ENCODE measurements at regions not wholly inside any gene's neighbourhood (a gene's known extent, or its start where the extent isn't known, plus 50 kb on each side); places are given as distances from the start of the nearest gene placed in this dataset.

DNA sequence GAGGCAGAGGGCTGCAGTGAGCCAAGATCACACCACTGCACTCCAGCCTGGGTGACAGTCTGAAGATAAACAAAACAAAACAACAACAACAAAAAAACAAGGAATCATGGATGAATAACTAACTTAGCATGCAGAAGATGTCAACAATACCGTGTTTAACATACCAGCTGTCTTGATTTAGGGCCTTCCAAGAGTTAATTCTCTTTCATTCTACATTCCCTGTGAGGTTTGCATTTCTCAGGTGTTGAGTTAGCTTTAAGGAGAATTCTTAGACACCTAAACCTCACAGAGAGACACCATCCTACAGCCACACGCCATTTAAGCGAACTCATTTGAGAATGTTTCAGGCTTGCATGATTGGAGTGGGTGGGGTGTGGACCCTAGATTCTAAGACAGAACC, 363.1 kb upstream of the RUNX1 start:
- no peak for DNase-seq (ENCODE audit: low read depth in 2 of 3, low spot score in 1 of 3)

DNA sequence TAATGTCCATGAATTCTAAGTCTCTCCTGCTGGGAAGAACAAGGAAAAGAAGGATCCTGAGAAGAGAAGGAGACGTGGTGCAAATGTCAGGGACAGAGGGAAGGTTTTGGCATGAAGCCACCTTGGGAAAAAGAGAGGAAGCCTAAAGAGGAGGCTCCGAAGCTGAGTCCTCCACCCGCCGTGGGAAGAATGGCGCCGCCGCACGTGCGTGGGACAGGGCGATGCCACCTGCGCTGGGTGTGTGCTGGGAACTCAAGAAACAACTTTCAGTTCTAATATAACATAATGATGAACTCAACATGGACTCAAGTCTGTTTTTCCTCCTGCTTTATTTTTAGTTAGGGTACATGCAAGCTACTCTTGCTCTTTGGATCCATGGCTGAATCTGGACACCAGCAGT, 362.3 kb upstream of the RUNX1 start:
- DNase-seq (ENCODE audit: low read depth in 2 of 3, low spot score in 1 of 3) = no peak

DNA sequence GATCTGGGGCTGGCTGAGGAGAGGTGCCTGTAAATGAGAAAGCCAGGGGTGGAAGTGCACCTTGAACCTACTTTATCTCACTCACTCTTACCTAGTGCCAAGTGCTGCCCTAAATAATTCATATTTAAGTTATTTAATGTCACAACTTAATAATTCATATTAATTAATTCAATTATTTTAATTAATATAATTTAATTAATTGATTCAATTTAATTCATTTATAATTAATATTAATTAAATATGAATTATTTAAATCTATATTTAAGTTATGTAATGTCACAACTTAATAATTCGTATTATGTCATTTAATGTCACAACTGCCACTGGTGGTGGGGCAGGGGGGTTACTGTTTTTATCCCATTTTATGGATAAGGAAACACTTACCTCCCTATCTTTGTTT, 361.6 kb upstream of the RUNX1 start:
- no peak for DNase-seq (ENCODE audit: low read depth in 2 of 3, low spot score in 1 of 3)

DNA sequence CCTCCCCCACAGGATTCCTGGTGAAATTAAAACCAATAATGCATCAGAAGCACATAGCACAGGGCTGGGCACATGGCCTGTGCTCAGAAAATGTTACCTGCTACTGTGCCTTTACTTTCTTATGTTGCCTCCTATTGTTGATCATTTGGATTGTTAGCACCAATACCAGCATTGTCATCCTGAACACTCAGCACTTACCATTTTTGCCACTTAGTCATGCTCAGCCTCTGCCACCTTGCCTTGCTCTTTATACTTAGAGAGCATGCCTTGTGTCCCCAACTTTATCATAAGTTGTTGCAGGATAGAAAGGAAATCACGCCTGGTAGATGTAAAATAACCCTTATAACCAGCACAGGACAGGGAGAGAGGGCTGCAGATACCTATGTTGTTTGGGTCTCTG, 361.0 kb upstream of the RUNX1 start:
- DNase-seq (ENCODE audit: low read depth in 2 of 3, low spot score in 1 of 3) = no peak

DNA sequence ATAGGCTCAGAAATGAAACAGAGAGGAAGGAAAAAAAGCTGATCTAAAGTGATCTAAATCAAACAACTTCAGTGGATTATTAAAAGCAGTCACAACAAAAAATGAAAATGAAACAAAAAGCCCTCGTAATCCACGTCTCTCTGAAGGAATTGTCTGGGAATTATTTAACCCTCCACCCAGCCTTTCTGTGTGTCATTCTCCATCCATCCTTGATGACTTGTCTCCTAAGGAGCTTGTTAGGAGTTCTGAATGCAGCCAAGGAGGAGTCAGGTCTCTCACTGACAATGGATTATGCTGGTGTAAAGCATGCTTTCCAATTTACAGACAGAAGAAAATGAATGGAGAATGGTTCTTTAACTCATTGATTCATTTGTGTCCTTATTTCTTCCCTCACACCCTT, 359.3 kb upstream of the RUNX1 start:
- no peak for DNase-seq (ENCODE audit: low read depth in 2 of 3, low spot score in 1 of 3)

DNA sequence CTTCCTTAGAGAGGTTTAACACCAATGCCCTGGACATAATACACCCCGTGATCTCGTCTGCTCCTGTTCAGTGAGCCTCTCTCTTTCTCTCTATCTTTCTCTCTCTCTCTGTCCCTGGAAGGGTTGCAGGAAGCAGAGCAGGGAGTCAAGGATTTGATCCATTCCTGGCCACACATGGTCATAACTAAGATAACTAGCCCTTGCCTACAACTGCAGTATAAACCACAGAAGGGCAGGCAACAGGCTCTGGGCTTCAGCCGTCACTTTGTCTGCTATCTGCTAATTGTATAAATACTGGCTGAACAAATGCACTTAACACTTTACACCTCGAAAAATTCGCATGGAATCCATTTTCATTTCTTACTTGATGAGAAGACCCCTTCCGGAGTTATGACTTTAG, 357.5 kb upstream of the RUNX1 start:
- DNase-seq (ENCODE audit: low read depth in 2 of 3, low spot score in 1 of 3) = no peak

DNA sequence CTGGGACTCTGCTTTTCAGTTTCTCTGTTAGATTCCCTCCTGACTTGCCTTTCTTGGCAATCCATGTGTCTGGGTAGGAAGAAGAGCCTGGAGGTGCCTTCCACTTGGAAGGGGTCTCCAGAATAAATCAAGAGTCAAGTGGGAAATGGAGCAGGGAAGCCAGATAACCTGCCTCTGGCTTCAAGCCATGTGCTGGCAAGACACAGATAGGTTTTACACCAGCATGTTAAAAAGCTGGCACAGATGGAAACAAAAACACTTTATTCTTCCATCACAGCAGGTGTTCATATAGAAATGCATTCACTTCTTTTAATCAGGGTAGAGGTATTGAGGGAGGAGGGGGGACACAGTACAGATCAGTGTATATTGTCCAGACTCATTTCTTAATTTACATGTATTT, 356.9 kb upstream of the RUNX1 start:
- no peak for DNase-seq (ENCODE audit: low read depth in 2 of 3, low spot score in 1 of 3)

DNA sequence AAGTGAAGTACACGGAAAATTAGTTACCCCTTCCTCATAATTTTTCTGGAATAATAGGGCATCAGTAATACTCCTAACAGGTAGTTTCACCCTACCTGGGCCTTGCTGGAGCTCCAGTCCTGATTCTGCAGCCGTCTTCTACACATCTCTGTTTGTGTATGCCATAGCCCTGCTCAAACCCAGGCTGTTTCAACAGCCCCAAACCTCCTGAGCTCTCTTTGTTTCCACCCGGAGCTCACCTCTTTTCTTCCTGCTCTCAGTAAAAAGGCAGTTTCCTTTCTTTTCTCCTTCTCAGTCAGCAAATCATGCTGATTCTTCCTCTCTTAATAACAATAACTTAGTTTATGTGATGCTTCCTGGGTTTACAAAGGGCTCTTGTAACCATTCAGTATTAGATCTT, 355.1 kb upstream of the RUNX1 start:
- DNase-seq (ENCODE audit: low read depth in 2 of 3, low spot score in 1 of 3) = no peak

DNA sequence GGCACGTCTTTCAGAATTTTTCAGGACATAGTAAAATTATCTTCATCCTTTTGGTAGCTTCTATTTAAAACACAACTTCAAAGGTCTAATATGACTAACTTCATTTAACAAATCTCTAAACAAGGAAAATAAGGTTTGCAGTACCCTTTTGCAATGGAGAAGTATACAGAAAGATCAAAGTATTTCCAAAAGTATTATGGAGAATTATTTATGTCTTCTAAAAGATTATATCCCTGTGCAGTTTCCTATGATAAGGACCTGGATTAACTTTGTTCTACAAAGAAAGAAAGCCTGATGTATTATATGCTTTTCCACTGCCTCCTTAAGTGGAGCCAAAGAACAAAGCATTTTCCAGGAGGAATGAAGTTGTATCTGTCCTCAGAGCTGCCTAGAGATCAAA, 353.0 kb upstream of the RUNX1 start:
- DNase-seq (ENCODE audit: low read depth in 2 of 3, low spot score in 1 of 3) = no peak

DNA sequence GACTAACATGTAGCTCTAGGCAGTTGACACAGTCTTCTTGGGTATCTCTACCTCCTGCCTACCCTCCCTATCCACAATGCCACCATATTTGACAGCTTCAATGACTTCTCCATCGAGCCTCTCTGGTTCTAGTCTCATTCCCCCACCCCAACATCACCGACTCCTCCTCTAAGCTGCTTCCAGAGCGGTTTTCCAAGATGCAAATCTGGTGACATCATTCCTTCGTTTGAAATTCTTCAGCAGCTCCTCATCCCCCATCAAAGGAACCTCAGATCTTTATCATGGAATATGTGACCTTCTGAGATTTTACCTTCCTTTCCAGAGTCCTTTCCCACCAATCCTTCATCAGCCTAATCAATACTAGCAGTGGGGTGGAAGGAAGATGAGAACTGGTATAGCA, 352.4 kb upstream of the RUNX1 start:
- DNase-seq (ENCODE audit: low read depth in 2 of 3, low spot score in 1 of 3) = no peak

DNA sequence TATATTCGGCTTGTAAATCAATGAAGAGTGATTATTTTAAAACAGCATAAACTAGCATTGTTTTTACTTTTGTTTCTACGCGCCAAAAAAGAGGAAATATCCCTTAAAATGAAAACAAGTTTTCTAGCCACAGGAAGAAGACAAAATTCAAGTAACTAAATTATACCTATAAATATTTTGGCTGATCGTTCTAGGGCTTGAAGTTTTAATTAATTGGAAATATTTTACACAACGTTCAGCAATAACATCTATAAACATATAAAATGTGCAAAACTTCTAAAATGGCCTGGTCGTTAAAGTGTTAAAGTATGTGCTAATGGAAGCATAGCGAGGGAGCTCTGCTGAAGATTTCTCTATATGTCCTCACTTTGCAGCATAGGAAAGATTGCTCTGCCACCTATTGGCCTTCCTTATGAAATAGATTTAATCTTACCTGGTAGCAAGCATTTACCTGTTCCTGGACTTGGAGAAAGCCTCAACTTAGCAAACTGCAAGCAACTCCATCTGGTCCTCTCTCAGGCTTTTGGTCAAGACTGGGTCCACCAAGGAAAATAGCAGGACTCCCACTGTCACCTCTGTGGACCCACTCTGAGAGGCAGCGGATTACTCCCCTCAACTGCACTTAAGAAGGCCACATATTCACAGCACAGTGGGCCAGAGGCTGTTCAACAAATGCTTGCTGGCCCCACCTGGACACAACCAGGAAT, 351.3 kb upstream of the RUNX1 start:
- peak in 1 of 3 donors; percentile 35 for DNase-seq (ENCODE audit: low read depth in 2 of 3, low spot score in 1 of 3)

DNA sequence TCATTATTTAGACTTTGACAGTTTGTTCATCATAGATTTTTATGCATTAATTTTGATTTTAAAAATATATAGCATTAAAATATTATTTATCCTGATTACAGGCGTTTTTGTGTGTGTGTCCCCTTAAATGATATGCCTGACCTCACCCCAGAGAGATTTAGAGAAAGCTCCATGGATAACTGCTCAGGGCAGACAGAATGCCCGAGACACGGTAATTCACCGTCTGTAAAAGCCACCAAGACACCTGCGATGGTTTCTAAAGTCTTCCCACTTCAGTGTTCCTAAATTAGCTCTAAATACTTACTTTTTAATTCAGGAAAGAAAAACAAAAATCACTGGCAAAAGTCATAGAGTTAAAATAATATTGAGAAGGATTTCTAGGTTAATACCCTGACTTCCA, 350.6 kb upstream of the RUNX1 start:
- no peak for DNase-seq (ENCODE audit: low read depth in 2 of 3, low spot score in 1 of 3)

DNA sequence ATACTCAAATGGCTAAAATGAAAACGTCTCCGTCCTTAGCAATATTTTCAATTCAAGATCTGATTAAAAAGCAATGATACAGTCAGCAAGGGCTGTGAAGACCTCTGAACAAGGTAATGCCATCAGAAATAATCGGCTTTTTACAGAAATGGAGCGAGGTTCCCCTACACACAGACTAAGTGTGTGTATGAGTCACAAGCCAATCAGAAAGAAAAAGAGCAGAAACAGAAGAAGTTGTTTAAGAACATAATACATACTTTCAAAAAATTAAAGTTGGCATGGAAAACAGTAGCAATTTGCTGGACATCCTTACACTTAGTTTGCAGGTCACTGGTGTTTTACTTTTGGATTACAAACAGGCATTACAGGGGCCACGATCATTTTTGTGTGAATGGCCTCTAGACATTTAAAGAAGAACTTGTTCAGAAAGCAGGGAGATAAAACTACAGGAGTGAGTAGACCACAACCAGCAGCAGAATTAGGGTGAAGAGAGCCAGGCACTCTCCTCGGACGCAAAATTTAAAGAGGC, 350.0 kb upstream of the RUNX1 start:
- no peak for DNase-seq (ENCODE audit: low read depth in 2 of 3, low spot score in 1 of 3)

DNA sequence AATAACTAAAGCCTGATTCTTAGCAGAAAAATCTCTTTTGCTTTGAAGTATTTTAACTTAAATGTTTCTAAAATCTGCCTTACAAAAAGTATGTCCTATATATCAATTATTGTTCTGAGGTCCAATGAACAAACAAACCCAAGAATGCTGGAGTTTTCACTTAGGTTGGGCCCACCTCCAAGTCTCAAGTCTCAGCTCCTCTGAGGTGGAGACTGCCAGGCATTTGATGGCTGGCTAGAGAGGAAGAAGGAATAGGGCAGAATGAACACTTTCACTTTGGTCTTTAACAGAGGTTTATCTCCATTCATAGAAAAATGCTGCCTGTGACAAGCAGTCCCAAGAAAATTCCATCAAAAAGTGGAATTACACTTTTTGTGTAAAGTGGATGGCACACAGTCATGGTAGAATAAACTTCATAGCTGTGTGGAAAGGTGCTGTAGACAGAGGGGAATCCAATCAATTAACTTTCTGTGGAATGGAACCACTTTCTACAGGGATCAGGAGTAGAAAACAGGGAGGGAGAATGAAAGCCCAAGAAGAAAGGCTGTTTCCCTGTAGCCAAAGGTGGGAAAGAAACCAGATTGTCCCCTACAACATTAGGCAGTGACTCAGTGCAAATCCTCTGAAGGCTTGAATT, 349.4 kb upstream of the RUNX1 start:
- DNase-seq (ENCODE audit: low read depth in 2 of 3, low spot score in 1 of 3) = no peak

DNA sequence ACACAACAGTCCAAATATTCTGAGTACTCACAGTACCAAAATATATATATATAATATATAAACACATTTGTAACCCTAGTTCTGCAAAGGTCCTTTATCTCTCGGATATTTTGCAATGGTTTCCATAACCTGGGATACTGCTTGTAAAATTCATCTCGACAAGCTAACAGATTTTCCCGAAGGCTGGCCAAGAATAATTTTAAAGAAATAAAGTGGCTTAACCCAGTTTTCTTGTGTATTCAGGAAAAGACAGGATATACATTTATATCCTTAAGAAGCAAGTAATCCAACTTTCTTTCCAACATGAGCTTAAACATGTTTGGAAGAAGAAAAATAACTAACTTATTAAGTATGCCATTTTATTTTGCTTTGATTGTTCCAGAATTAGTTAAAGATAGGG, 348.7 kb upstream of the RUNX1 start:
- no peak for DNase-seq (ENCODE audit: low read depth in 2 of 3, low spot score in 1 of 3)

DNA sequence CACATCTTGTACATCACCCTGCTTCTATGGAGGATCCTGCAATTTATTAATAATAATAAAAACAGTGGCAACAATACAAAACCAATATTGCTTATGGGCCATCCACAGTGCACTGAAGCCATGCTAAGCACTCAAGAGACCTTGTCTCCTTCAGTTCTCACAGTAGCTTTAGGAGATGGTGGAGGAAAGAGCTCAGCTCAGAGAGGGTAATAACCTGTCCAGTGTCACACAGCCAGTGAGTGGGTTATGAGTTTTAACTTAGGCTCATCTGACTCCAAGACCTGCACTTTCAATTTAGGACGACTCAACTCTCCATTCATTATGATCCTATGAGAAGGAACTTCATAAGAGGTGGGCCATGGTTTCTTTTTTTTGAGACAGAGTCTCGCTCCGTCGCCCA, 347.6 kb upstream of the RUNX1 start:
- DNase-seq (ENCODE audit: low read depth in 2 of 3, low spot score in 1 of 3) = no peak

DNA sequence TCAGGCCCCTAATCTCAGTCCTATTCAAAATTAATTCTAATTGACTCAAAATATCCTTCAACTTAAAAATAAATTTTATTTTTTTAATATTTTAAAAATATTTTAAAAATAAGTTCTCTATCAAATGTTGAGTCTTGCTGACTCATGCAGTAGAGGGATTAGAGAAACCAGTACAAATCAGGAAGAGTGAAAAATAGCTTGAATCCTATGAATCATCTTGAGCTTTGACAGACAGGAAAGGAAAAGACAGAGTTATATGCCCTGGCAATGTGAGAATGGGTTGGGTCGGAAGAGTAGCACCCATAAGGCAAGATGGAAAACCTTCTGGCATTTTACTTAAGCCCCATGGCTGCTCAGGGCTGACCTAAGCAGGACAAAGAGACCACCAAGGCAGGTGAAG, 346.6 kb upstream of the RUNX1 start:
- DNase-seq (ENCODE audit: low read depth in 2 of 3, low spot score in 1 of 3) = no peak

DNA sequence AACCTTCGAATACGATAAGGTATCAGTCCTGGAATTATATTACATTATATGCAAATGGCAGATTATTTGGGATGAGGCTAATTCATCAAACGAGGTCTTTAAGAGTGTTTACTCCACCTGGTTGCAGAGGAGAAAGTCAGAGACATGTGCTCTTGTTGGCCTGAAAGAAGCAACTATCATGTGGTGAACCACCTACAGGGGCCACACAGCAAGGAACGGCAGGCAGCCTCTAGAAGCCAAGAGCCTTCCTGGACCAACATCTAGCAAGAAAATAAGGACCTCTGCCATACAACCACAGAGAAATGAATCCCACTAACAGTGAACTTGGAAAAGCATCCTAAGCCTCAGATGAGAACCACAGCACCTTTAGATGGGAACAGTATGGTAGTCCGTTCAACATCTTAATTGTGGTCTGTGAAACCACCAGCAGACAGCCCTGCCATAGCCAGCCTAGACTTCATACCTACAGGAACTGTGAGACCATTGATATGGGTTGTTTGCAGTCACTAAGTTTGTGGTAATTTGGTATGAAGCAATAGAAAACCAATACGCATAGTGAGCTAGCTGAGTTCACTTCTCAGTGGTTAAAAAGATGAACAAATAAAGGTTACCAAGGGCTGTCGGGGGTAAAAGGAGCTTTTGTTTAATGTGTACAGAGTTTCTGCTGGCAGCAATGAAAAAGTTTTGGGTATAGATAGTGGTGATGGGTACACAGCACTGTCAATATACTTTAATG, 345.7 kb upstream of the RUNX1 start:
- DNase-seq (ENCODE audit: low read depth in 2 of 3, low spot score in 1 of 3) = no peak

DNA sequence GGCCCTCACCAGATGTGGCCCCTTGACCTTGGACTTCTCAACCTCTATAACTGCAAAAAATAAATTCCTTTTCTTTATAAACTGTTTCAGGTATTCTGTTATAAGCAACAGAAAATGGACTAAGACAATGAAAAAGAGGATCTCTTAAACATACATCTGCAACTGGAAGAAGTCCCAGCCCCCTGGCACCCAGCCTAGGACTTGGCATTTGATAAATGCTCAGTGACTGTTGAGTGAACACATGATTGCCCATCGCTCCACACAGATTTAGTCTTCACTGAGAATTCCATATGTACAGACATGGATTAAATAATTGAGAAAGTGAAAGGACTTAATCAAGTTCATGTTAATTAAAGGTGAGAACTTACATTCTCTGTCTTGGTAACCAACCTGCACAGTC, 344.9 kb upstream of the RUNX1 start:
- DNase-seq (ENCODE audit: low read depth in 2 of 3, low spot score in 1 of 3) = no peak

DNA sequence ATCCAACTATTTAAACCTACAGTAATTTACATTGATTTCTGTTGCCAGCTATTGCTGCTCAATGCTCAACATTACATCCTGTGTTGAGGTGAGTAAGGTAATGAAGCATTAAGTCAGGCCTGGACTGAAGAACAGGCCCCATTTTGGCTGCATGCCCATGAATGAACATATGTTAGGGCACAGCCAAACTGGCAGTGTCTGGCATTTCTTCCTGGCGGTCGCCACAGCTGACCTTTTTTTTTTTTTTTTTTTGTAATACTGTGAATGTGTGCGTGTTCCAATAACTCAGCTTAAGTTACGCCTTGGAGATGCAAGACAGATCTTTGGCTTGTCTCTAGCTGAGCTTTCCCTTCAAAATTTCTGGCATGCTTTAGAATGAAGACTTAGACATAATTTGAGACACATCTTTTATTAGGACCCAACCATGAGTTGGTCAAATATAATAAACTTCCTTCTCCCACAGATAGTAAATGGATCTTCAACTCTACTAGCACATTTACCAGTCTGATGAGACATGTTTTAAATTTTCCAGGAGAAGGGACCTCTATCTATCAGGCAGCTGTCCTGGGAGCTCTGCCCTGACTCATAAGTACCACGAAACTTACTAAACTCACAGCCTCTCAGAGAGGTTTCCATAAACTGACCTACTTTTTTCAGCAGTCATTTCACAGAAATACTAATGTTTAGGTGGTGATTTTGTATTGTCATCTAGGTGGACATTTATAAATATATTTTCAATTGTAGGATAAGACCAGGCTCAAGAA, 341.1 kb upstream of the RUNX1 start:
- DNase-seq (ENCODE audit: low read depth in 2 of 3, low spot score in 1 of 3) = no peak

DNA sequence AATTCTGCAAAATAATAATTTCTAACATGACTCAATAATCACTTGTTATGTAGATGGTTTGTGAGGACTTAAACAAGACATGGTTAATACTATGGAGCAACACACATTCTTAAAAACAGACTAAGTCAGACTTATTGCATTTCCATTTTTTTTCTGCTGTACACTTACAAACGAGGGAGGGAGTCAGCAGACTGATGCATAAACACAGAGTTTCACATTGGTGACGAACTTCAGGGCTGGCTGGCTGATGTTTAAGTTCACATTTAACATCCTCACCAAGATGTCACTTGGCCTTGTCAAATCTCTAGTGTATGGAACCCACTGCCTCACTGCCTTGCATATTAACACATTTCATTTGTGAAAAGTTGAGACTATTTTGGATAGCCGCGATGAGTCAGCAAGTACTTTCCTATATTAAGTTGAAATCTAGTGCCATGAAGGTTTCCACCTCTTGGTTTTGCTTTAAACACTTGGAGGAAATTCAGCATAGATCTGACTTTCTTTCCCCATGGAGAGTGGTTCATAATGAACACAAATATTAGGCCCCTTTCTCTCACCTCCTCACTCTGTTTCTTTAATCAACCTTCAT, 337.5 kb upstream of the RUNX1 start:
- DNase-seq (ENCODE audit: low read depth in 2 of 3, low spot score in 1 of 3) = no peak
